HepG2 (cell line): ENCODE measurements at regions not wholly inside any gene's neighbourhood (a gene's known extent, or its start where the extent isn't known, plus 50 kb on each side); places are given as distances from the start of the nearest gene placed in this dataset.

Source experiments
- ATAC-seq: fragments of 200-7000 bp; cut with Tn5 transposase; 3 replicates; pipeline ENCODE4 v1.9.1; 2020; ENCODE audit warnings: mild to moderate bottlenecking, moderate library complexity
- BruUV-seq: library from RNA; stranded (reverse); fragments of 400-500 nt; replicated peaks from 2 replicates; lab custom pipeline; 2021; lab: Mats Ljungman, UMichigan
- CTCF ChIA-PET: fragments of 300-600 bp; formaldehyde crosslinking; extraction: SDS; loops from one replicate; lab custom pipeline; 2021; ENCODE audit warnings: low total read pairs, inconsistent platforms, low intra/inter-chr PET ratio; lab: Yijun Ruan, JAX
- POLR2A ChIA-PET: fragments of 350-600 bp; sonication (Branson Sonifier 250); formaldehyde crosslinking; loops from one replicate; lab custom pipeline; 2020; ENCODE audit warnings: antibody characterized with exemption, inconsistent platforms; lab: Yijun Ruan, JAX
- DNase-seq: peaks from one replicate; pipeline ENCODE4 v3.0.0-alpha.2; 2015; ENCODE audit warnings: low spot score
- FAIRE-seq: peaks from 3 replicates; lab custom pipeline; 2011; peaks lifted over from hg19 to GRCh38; lab: Jason Lieb, UNC
- H2AFZ ChIP-seq: one replicate; pipeline ENCODE4 v1.6.1; 2011; ENCODE audit warnings: low read length, inconsistent platforms
- H3K27ac ChIP-seq: fragments of 300-600 bp; 3 replicates; pipeline ENCODE4 v1.8.0; 2011; ENCODE audit warnings: mixed run types, mild to moderate bottlenecking, mixed read lengths, low read length, inconsistent platforms; ENCODE audit not compliant: insufficient read depth; ENCODE audit errors: extremely low read length
- H3K27me3 ChIP-seq, 2 experiments: fragments of 200-600 bp in 1 of 2; 2 replicates in 1 of 2; 3 replicates in 1 of 2; pipeline versions ENCODE4 v1.6.0 to v1.8.0; 2011; ENCODE audit warnings: low read length in 2 of 2, mild to moderate bottlenecking in 2 of 2, moderate library complexity in 2 of 2, inconsistent platforms in 1 of 2; ENCODE audit not compliant: insufficient read depth in 2 of 2, control insufficient read depth in 1 of 2
- H3K36me3 ChIP-seq, 2 experiments: fragments of 200-600 bp in 1 of 2; replicated peaks in 1 of 2; 2 replicates in 1 of 2; 3 replicates in 1 of 2; pipeline versions ENCODE4 v1.5.1 to v1.8.0; 2011; ENCODE audit warnings: low read length in 2 of 2, inconsistent platforms in 1 of 2; ENCODE audit not compliant: insufficient read depth in 2 of 2, control insufficient read depth in 1 of 2
- H3K4me1 ChIP-seq: 2 replicates; pipeline ENCODE4 v1.5.1; 2012; ENCODE audit warnings: low read length, inconsistent platforms; ENCODE audit not compliant: insufficient read depth
- H3K4me2 ChIP-seq: 2 replicates; pipeline ENCODE4 v1.6.0; 2011; ENCODE audit warnings: low read depth, low read length, inconsistent platforms
- H3K4me3 ChIP-seq, 3 experiments: fragments of 200-600 bp in 1 of 3; sonication (generic), shearing (Covaris generic) in 1 of 3; replicated peaks in 1 of 3; 2 replicates each; pipeline ENCODE4 v1.5.1; 2011 to 2016; ENCODE audit warnings: low read length in 3 of 3, inconsistent platforms in 2 of 3, low read depth in 2 of 3, mild to moderate bottlenecking in 2 of 3, control low read depth in 1 of 3, mixed read lengths in 1 of 3; ENCODE audit not compliant: insufficient read depth in 1 of 3
- H3K79me2 ChIP-seq: one replicate; pipeline ENCODE4 v1.6.1; 2011; ENCODE audit warnings: low read length, inconsistent platforms; ENCODE audit not compliant: insufficient read depth
- H3K9ac ChIP-seq: 2 replicates; pipeline ENCODE4 v1.6.0; 2011; ENCODE audit warnings: mild to moderate bottlenecking, low read depth, low read length, inconsistent platforms; ENCODE audit not compliant: insufficient read depth
- H3K9me3 ChIP-seq: 2 replicates; pipeline ENCODE4 v1.5.1; 2012; ENCODE audit warnings: mild to moderate bottlenecking, low read length
- H4K20me1 ChIP-seq: 2 replicates; pipeline ENCODE4 v1.6.0; 2011; ENCODE audit warnings: inconsistent platforms, mild to moderate bottlenecking, low read length, moderate library complexity; ENCODE audit not compliant: insufficient read depth
- BHLHE40 ChIP-seq: IDR thresholded peaks from 2 replicates; pipeline ENCODE4 v1.6.1; 2011; ENCODE audit warnings: low read length, improper control_type of control experiment
- BRCA1 ChIP-seq: sonication (generic); formaldehyde crosslinking; IDR thresholded peaks from 2 replicates; pipeline ENCODE4 v1.4.0; 2020; ENCODE audit warnings: missing genetic modification reagents
- FOXP1 ChIP-seq, 2 experiments: fragments of 450-650 bp in 1 of 2; IDR thresholded peaks; 2 replicates each; pipeline ENCODE4 v1.6.1; 2017 to 2018; ENCODE audit warnings: antibody characterized with exemption in 1 of 2
- KAT7 ChIP-seq: IDR thresholded peaks from 2 replicates; pipeline ENCODE4 v1.6.1; 2018; ENCODE audit warnings: borderline replicate concordance, missing compliant biosample characterization
- NR2F2 ChIP-seq: IDR thresholded peaks from 2 replicates; pipeline ENCODE4 v1.6.1; 2012; ENCODE audit warnings: low read depth, inconsistent platforms, borderline replicate concordance
- POLR2AphosphoS2 ChIP-seq: IDR thresholded peaks from 2 replicates; pipeline ENCODE4 v1.6.1; 2011; ENCODE audit warnings: low read depth, low read length, improper control_type of control experiment
- SMARCE1 ChIP-seq: fragments of 450-650 bp; IDR thresholded peaks from 2 replicates; pipeline ENCODE4 v1.6.1; 2017; ENCODE audit warnings: borderline replicate concordance
- SP4 ChIP-seq: sonication (generic); formaldehyde crosslinking; IDR thresholded peaks from 2 replicates; pipeline ENCODE4 v1.8.1; 2023; ENCODE audit warnings: mild to moderate bottlenecking, missing genetic modification reagents
- TAF1 ChIP-seq: sonication (generic); formaldehyde crosslinking; IDR thresholded peaks from 2 replicates; pipeline ENCODE4 v1.4.0; 2020; ENCODE audit warnings: missing genetic modification reagents
- WIZ ChIP-seq: sonication (generic); formaldehyde crosslinking; IDR thresholded peaks from 2 replicates; pipeline ENCODE4 v1.5.1; 2020; ENCODE audit warnings: mild to moderate bottlenecking, missing genetic modification reagents
- ZKSCAN5 ChIP-seq: sonication (generic); formaldehyde crosslinking; IDR thresholded peaks from 2 replicates; pipeline ENCODE4 v1.5.1; 2020; ENCODE audit warnings: mild to moderate bottlenecking, missing genetic modification reagents
- ZNF331 ChIP-seq: sonication (generic); formaldehyde crosslinking; IDR thresholded peaks from 2 replicates; pipeline ENCODE4 v1.4.0; 2020; ENCODE audit warnings: missing genetic modification reagents
- ZNF501 ChIP-seq: sonication (generic); formaldehyde crosslinking; IDR thresholded peaks from 2 replicates; pipeline ENCODE4 v1.5.1; 2020; ENCODE audit warnings: mild to moderate bottlenecking, moderate library complexity, missing genetic modification reagents
- ZNF549 ChIP-seq: sonication (generic); formaldehyde crosslinking; IDR thresholded peaks from 2 replicates; pipeline ENCODE4 v1.5.0; 2020; ENCODE audit warnings: missing genetic modification reagents
- ZNF552 ChIP-seq: sonication (generic); formaldehyde crosslinking; IDR thresholded peaks from 2 replicates; pipeline ENCODE4 v1.9.0; 2022; ENCODE audit warnings: missing genetic modification reagents, mild to moderate bottlenecking, borderline replicate concordance
- ZNF766 ChIP-seq: sonication (generic); formaldehyde crosslinking; IDR thresholded peaks from 2 replicates; pipeline ENCODE4 v1.5.0; 2020; ENCODE audit warnings: missing genetic modification reagents, borderline replicate concordance
- ZSCAN9 ChIP-seq: IDR thresholded peaks from 2 replicates; pipeline ENCODE4 v1.6.1; 2016; ENCODE audit warnings: borderline replicate concordance
- WGBS: methylation state at CpG from one replicate; pipeline ENCODE4 v1.1.6; 2017; ENCODE audit warnings: low lambda C conversion rate; 5-methylcytosine and 5-hydroxymethylcytosine counted together
- in situ Hi-C: cut with HindIII; loops from 2 replicates; pipeline ENCODE4 v1.10.0; 2017; ENCODE audit warnings: low pct_unique_long_range_greater_than_20kb; ENCODE audit not compliant: extremely low pct_ligation_motif_present
- intact Hi-C: fragments of 100-400 bp; cut with micrococcal nuclease; formaldehyde crosslinking; loops from one replicate; pipeline ENCODE4 v1.10.0; 2022; ENCODE audit not compliant: unreplicated experiment
- TF ChIP-seq, protein P1 (sequence below): IDR thresholded peaks from 2 replicates; pipeline ENCODE4 v1.6.1; 2016
- TF ChIP-seq, protein P2 (sequence below): sonication (generic); formaldehyde crosslinking; conservative IDR thresholded peaks from 2 replicates; pipeline ENCODE4 v1.5.0; 2020; ENCODE audit warnings: missing genetic modification reagents
- TF ChIP-seq, protein P3 (sequence below): sonication (generic); formaldehyde crosslinking; IDR thresholded peaks from 2 replicates; pipeline ENCODE4 v1.8.0; 2022; ENCODE audit warnings: mild to moderate bottlenecking, missing genetic modification reagents, borderline replicate concordance

DNA sequence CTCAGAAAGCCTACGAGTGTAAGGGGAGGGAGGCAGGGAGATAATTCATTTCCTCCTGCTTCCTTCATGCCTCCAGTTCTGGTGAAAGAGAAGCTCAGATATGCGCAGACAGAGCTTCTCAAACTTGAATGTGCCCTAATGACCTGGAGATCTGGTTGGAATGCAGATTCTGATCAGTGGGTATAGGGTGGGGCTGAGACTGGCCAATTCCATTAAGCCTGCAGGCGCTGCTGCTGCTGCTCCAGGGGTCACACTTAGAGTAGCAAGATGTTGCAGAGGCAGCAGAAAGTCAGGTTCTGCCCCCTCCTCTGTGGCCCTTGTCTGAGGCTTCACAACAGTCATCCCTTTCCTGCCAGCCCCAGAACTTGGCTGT is 161.0 kb downstream of the DHX35 start:
- POLR2A ChIA-PET: no interaction called here
- no peak for FAIRE-seq

DNA sequence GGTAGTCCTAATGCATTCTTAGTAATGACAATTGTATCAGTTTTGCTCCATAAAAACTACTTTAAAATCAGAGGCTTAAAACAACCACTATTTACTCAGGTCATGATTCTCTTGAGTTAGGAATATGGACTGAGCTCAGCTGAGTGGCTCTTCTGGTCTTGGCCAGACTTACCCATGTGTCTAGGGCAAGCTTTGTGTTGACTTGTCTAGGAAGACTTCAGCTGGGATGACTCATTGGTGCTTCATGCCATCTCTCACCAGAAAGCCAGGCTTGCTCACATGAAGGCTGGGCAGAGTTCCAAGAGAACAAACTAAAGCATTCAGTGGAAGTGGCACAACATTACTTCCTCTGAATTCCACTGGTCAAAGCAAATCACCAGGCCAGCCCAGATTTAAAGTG is 155.3 kb downstream of the DHX35 start:
- H3K4me3 ChIP-seq: no peak overlapping the region
- CTCF ChIA-PET: no interaction called here
- BruUV-seq: no TSS peak
- no peaks in the 10 kb centered on the region for H3K36me3 ChIP-seq
- H3K9ac ChIP-seq: no peak overlapping the region
- ATAC-seq: no peak; the same call in 2 of the 3 replicates
- H2AFZ ChIP-seq: no peak overlapping the region
- H3K4me2 ChIP-seq: no peak overlapping the region
- no peaks in the 10 kb centered on the region for H3K79me2 ChIP-seq
- DNase-seq: peak; percentile 73
- no peak for FAIRE-seq
- no peak overlapping the region for H3K27ac ChIP-seq
- in situ Hi-C loops (loop anchor here (10.0 kb wide), 3 partner anchors 757 to 1567 kb away; partner anchors contain the start of gene MAFB), intact Hi-C loops (loop anchor here (10.0 kb wide), 1 partner anchor 1577 kb away; no protein-coding TSS in a partner anchor)
- peaks cover 1% of the 10 kb centered on the region; the same call in 1 of the 2 replicates for H3K4me1 ChIP-seq
- peaks cover 0 to 4% of the 10 kb centered on the region in 2 experiments; a peak in 2 of 5 replicates for H3K27me3 ChIP-seq
- POLR2A ChIA-PET: no interaction called here
- no peaks in the 10 kb centered on the region for H3K9me3 ChIP-seq
- no peaks in the 10 kb centered on the region for H4K20me1 ChIP-seq
- TF ChIP-seq KAT7 (CRISPR knock-in tag) (no peak), ZNF501 (CRISPR knock-in tag) (no peak), ZNF766 (CRISPR knock-in tag) (no peak), ZNF552 (no peak), ZSCAN9 (no peak), BRCA1 (CRISPR knock-in tag) (no peak), SMARCE1 (no peak), FOXP1 (IDR thresholded peaks at IDR 0.05) (no peak), FOXP1 (CRISPR knock-in tag; IDR thresholded peaks at IDR 0.05) (no peak), BHLHE40 (peak; percentile 61; the same call in 1 of the 2 replicates), ZNF549 (CRISPR knock-in tag) (no peak), ZNF331 (CRISPR knock-in tag) (peak; percentile 100), WIZ (CRISPR knock-in tag) (no peak)
- TF ChIP-seq, protein P1, sequence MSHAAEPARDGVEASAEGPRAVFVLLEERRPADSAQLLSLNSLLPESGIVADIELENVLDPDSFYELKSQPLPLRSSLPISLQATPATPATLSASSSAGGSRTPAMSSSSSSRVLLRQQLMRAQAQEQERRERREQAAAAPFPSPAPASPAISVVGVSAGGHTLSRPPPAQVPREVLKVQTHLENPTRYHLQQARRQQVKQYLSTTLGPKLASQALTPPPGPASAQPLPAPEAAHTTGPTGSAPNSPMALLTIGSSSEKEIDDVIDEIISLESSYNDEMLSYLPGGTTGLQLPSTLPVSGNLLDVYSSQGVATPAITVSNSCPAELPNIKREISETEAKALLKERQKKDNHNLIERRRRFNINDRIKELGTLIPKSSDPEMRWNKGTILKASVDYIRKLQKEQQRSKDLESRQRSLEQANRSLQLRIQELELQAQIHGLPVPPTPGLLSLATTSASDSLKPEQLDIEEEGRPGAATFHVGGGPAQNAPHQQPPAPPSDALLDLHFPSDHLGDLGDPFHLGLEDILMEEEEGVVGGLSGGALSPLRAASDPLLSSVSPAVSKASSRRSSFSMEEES (CRISPR knock-in tag): no peak
- TF ChIP-seq, protein P2, sequence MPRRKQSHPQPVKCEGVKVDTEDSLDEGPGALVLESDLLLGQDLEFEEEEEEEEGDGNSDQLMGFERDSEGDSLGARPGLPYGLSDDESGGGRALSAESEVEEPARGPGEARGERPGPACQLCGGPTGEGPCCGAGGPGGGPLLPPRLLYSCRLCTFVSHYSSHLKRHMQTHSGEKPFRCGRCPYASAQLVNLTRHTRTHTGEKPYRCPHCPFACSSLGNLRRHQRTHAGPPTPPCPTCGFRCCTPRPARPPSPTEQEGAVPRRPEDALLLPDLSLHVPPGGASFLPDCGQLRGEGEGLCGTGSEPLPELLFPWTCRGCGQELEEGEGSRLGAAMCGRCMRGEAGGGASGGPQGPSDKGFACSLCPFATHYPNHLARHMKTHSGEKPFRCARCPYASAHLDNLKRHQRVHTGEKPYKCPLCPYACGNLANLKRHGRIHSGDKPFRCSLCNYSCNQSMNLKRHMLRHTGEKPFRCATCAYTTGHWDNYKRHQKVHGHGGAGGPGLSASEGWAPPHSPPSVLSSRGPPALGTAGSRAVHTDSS (CRISPR knock-in tag): no peak
- TF ChIP-seq, protein P3, sequence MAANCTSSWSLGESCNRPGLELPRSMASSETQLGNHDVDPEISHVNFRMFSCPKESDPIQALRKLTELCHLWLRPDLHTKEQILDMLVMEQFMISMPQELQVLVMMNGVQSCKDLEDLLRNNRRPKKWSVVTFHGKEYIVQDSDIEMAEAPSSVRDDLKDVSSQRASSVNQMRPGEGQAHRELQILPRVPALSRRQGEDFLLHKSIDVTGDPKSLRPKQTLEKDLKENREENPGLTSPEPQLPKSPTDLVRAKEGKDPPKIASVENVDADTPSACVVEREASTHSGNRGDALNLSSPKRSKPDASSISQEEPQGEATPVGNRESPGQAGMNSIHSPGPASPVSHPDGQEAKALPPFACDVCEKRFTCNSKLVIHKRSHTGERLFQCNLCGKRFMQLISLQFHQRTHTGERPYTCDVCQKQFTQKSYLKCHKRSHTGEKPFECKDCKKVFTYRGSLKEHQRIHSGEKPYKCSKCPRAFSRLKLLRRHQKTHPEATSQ: no peak

More for the DNA sequence above, 161.0 kb downstream of the DHX35 start:
- Histone ChIP-seq H3K4me3 (no peak overlapping the region), H3K27me3 (peaks cover 0 to 4% of the 10 kb centered on the region in 2 experiments; a peak in 2 of 5 replicates), H3K79me2 (no peaks in the 10 kb centered on the region), H3K4me1 (no peaks in the 10 kb centered on the region), H3K9ac (no peak overlapping the region), H3K4me2 (no peak overlapping the region), H3K9me3 (no peaks in the 10 kb centered on the region), H3K27ac (no peak overlapping the region), H2AFZ (no peak overlapping the region), H4K20me1 (no peaks in the 10 kb centered on the region), H3K36me3 (no peaks in the 10 kb centered on the region)
- intact Hi-C loops (no loop called here), in situ Hi-C loops (no loop called here)
- CTCF ChIA-PET: no interaction called here
- DNase-seq: no peak
- ATAC-seq: no peak
- no TSS peak for BruUV-seq
- TF ChIP-seq POLR2AphosphoS2 (no peak), TAF1 (no peak), ZKSCAN5 (CRISPR knock-in tag) (no peak), NR2F2 (no peak), SP4 (CRISPR knock-in tag) (no peak)
- 12% methylated on average over 2 of the region's 3 CpGs for WGBS
